ENCODE measurements at regions not wholly inside any gene's neighbourhood (a gene's known extent, or its start where the extent isn't known, plus 50 kb on each side); places are given as distances from the start of the nearest gene placed in this dataset.
"Not testable (repeated sequence)": the region's sequence is repeated elsewhere in the genome, so short reads cannot be mapped to it uniquely, and the experiment has no call there.

DNA sequence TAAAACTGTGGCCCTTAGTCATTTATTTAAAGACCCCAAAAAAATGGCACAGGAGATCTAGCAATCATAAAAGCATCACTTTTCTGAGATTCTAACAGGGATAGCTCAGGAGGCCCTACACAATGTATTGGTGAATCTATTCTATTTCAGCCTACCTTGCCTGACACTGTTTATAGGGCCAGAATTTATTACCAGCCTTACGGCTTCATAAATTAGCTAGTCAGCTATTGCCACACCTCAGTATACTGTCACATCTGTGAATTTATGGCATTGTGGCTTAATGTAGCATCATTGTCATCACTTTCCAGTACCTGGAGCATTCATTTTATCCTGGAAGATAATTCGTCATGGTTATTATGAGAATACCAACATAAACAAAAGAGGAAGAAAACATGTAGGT lies 121.2 kb upstream of the ERG start:
- no peak for DNase-seq

GRCh38 chr21:38619992-38620479 lies 121.8 kb upstream of the ERG start:
- no peak for DNase-seq

DNA sequence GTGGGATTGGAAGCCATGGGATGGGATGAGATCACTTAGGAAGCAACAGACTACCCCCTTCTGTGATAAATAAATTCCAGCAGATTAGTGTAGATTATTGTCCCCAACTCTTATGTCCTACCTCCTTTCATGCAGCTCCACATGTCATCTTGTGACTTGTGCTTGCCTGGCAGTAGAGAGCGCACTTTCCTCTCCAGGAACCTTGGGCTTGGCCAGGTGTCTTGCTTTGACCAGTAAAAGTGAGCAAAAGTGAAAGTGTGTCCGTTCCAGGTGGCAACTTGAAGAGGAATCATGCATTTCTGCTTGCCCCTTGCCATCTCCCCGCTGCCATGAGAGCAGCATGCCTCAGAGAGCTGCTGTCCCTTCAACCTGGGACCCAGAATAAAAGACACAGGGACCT lies 122.9 kb upstream of the ERG start:
- DNase-seq, result peak; percentile 83

- no peak for DNase-seq
These were observed 124.0 kb upstream of the ERG start for GRCh38 chr21:38622081-38622826.

- no peak for DNase-seq
These were observed 124.5 kb upstream of the ERG start for GRCh38 chr21:38622827-38623209.

DNA sequence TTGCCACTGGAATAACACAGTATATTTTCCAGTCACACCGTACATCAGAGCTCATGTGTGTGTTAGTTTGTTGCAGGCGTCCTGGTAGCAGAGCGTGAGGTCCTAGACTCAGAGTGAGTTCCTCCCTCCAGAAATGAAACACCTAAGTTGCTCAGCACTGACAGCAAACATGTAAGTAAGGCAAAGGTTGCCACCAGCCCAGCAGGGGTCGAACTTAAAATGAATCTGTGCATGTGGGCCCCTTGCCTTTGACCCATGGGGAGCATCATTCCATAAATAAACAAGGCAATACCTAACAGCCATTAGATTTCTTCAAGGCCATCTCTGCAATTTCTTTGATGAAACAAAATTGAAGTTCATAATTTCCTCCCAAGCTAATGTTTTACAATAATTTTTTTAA lies 125.3 kb upstream of the ERG start:
- no peak for DNase-seq

DNA sequence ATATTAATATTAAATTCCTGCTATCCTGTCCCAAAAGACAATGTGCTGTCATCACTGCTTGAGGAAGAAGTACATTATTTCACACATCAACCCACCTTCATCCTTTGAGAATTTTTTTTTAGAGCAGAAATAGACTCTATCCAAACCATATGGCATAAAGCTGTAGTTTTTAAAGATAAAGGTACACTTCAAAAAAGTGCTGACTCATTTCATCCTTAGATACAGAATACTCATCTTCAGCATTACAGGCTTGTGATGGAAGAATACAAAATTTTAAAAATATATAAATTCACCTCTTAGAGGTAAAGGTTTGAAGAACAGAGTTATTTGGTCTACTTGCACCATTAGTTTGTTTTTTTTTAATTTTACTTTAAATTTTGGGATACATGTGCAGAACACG lies 126.7 kb upstream of the ERG start:
- DNase-seq, result no peak

- no peak for DNase-seq
These were observed 128.0 kb upstream of the ERG start for GRCh38 chr21:38626306-38626705.

DNA sequence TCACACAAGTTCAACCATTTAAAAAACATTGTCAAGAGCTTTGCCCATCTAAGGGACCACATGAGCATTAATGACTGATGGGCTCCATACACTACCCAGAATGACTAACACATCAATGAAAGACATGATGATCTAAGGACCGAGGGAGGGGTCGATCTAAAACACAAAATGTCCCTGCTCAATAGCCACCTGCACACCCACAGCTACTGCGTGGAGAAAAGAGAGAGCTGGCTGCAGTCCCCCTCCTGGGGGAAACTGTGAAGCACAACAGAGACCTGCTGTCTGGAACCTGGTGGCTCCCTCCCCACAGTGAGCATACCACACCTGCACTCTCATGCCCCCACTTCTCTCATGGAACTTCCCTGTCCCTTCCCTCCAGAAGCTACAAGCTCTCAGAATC lies 130.1 kb upstream of the ERG start:
- DNase-seq, result no peak

- DNase-seq, result no peak
These were observed 132.9 kb upstream of the ERG start for GRCh38 chr21:38631206-38631605.

- no peak for DNase-seq
These were observed 133.4 kb upstream of the ERG start for GRCh38 chr21:38631676-38632075.

DNA sequence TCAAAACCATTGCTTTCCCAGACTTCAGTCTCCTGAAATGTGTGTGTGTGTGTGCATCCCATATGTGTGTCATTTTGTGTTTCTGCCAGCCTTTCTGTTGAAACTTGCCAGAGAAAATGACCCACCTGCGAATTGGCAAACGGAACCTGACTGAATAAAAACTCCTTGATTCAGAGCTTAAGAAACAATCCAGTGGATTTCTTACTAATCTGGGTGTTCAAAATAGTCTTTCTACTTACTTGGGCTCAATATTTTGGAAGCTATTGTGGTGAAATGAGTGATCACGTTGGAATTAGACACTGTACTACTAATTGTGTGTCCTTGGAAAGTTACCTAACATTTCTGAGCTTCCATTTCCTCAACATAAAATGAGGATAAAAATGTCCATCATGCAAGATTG lies 138.9 kb upstream of the ERG start:
- no peak for DNase-seq

- DNase-seq, result no peak
These were observed 141.5 kb upstream of the ERG start for GRCh38 chr21:38639571-38640354.

- not testable (repeated sequence) for DNase-seq
These were observed 142.1 kb upstream of the ERG start for GRCh38 chr21:38640355-38640742.

- DNase-seq, result no peak
These were observed 145.2 kb upstream of the ERG start for GRCh38 chr21:38643404-38644023.

DNA sequence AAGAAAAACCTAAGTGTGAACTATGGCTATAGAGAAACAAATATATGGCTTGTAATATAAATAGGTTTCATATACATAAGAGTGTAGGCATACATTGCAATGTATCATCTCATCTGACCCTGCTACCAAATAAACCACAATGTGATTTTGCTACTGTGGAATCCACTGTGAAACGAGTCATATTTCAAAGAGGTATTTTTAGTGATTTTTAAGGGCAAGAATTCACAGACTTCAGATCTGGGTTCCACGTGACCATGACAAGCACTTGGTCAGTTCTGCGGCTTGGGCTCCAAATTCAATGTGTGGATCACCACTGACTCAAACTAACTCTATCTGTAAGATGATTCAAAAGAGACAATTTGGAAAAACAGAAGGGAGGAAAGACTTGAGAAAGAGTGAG lies 147.0 kb upstream of the ERG start:
- no peak for DNase-seq

DNA sequence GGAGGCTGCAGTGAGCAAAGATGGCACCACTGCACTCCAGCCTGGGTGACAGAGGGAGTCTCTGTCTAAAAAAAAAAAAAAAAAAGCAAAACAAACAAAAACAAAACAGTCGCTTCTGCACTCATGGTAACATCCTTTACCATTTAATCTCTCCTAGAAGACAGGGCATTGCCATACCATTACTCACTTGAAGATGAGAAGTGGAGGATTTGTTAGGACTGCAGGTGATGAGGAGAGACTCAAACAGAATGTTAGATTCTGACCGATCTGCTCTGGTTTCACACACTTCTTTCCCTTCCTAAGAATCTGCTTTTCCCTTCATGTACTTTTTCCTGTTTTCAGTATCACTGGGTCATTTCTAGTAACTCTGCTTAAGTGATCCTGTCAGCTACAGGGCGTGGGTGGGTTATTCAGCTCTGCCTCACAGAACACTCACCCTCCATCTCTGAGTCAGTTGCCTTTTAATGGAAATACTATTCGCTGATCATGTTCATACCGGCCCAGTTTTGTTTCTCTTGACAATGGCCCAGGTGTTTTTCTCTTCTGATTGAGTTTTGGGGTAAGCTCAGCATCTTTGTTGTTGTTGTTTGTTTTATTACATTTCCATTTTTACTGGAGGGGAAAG lies 148.0 kb upstream of the ERG start:
- DNase-seq, result no peak

DNA sequence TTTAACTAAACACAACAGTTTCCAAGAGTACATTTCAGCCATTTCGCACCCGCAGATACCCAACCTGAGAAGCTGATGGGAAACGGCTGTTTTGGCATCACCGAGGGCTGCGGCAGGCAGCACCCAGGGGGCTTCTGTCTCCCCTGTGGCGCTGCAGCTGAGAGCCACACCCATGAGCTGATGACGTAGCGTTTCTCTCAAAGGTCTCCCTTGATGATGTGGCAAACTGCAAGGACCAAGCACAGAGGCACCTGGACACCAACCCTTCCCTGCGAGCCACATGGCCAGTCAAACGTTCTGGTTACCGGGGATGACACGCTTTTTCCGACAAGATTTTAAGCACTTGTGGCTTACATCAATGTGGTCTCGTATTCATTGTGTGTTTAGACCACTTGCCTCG lies 150.8 kb upstream of the ERG start:
- no peak for DNase-seq

DNA sequence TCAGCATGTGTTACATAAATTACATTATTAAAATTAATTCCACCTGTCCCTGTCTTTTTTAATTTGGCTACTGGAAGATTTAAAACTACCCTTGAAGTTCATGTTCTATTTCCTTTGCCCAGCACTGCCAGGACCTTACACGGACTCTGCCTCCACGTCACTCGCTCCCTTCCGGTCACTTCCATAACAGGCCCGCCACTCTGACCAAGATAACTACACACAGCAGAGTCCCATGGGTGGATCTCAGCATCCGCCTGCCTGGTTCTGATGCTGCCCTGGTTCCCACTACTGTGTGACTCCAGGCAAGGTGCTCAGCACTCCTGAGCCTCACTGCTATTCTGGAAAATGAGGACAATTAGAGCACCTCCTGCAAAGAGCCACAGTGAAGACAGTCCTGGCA lies 153.3 kb upstream of the ERG start:
- DNase-seq, result no peak

DNA sequence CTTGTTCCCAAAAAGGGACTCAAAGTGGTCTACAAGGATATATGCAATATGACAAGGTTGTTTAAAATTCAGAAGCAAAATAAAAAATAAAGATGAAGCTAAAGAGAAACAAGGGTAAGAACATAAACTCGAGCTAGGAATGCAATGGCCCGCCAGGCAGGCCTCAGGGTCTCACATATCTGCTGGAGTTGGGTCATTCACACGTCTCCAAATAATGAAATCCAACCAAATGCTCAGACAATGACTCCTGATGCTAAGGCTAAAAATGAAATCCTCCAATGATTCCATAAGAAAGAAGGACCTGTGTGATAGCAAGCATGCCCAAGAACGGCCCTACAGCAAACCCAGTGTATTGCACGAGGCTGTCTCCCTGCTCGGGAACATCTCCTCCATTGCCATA lies 153.3 kb upstream of the ETS2 start:
- no peak for DNase-seq

DNA sequence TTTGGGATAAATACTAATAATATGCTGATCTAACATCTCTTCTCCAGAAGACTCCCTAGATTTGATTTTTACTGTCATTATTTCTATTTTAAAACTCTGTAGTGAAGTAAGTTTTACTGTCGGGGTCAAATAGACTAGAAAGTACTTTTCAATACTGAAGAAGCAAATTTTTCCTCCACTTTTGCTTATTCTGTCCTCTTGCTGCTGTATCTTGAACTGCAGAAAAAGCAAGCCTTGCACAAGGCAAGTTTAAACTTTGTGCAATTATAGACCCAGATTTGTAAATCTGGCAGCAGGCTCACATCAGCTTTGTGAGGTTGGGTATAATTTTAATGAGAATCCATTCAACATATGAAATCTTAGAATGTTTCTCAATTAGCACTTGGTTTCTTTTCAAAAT lies 151.1 kb upstream of the ETS2 start:
- DNase-seq, result no peak

- no peak for DNase-seq
These were observed 147.2 kb upstream of the ETS2 start for GRCh38 chr21:38658511-38658910.

DNA sequence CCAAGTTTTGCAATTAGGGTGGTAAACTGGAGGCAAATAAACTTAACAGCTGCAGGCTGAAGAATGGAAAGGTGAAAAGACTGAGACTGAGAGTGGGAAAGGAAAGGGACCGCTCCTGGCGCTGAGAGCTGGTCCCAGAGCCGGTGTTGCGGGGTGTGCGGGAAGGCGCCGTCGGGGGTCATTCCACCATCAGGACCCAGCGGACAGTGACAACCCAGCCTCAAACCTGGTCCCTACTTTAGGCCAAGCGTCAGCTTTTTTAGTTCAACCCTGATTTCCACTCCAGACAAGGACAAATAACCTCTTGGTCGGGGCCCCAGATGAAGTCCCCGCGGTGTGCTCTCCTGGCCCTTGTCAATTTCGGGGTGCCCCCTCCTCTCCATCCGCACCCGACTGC lies 145.8 kb upstream of the ETS2 start:
- no peak for DNase-seq

Measured in RPMI8226 (cell line).